Cardiac fibroblast (primary cell): ENCODE measurements at regions not wholly inside any gene's neighbourhood (a gene's known extent, or its start where the extent isn't known, plus 50 kb on each side); places are given as distances from the start of the nearest gene placed in this dataset.

ENCODE experiments used
- DNase-seq, 2 donors: peaks; one replicate each; pipeline versions ENCODE4 v3.0.0 to v3.0.0-alpha.2; 2010; ENCODE audit warnings: low read depth in 2 of 2
- H3K4me3 ChIP-seq, 2 donors: replicated peaks in 1 of 2; 1 replicate in 1 of 2; 2 replicates in 1 of 2; pipeline ENCODE4 v1.5.1; 2011; ENCODE audit warnings: low read depth in 2 of 2, low read length in 2 of 2, mild to moderate bottlenecking in 2 of 2, moderate library complexity in 1 of 2
- TF ChIP-seq, protein P1 (sequence below): IDR thresholded peaks from one replicate; pipeline ENCODE4 v1.5.1; 2011; ENCODE audit warnings: low read depth, mild to moderate bottlenecking, low read length, inconsistent platforms

DNA sequence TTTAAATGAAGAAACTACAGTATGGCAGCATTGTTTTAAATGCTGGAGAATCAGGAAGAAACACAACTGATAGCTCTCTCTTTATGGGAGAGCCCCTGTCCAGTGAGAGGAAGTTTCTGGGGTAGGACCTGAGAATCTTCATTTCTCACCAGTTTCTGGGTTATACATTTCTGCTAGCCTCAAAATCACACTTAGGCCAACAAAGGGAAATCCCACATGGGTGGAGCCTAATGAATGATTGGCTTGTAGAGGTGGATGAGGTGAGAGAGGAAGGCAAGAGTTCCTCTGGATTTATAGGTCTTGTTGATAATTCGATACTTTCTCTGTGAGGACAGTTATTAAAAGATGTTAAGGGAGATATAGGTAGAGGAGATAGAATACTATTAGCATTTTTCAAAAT, 1397.3 kb upstream of the TENM4 start:
- H3K4me3 ChIP-seq: no peak overlapping the region
- TF ChIP-seq, protein P1, sequence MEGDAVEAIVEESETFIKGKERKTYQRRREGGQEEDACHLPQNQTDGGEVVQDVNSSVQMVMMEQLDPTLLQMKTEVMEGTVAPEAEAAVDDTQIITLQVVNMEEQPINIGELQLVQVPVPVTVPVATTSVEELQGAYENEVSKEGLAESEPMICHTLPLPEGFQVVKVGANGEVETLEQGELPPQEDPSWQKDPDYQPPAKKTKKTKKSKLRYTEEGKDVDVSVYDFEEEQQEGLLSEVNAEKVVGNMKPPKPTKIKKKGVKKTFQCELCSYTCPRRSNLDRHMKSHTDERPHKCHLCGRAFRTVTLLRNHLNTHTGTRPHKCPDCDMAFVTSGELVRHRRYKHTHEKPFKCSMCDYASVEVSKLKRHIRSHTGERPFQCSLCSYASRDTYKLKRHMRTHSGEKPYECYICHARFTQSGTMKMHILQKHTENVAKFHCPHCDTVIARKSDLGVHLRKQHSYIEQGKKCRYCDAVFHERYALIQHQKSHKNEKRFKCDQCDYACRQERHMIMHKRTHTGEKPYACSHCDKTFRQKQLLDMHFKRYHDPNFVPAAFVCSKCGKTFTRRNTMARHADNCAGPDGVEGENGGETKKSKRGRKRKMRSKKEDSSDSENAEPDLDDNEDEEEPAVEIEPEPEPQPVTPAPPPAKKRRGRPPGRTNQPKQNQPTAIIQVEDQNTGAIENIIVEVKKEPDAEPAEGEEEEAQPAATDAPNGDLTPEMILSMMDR: no peak
- no peak for DNase-seq

DNA sequence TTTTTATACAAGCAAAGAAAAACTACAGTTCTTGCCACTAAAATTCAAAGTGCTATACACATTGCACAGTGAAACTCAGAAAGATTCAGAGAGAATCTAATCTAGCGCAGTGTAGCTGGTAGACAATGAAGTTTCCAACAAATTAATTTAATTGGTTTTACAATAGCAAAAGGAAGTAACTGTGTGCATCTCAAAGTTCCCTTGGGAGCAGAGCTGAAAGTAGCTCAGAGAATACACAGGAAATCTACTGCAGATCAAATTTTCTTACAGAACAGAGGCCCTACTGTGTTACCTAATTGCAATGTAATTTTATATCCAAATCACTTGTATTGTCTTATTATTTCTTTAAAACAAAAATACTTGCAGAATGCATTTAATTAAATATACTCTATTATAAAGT, 1396.2 kb upstream of the TENM4 start:
- H3K4me3 ChIP-seq: no peak overlapping the region
- TF ChIP-seq, protein P1: no peak
- DNase-seq: no peak

DNA sequence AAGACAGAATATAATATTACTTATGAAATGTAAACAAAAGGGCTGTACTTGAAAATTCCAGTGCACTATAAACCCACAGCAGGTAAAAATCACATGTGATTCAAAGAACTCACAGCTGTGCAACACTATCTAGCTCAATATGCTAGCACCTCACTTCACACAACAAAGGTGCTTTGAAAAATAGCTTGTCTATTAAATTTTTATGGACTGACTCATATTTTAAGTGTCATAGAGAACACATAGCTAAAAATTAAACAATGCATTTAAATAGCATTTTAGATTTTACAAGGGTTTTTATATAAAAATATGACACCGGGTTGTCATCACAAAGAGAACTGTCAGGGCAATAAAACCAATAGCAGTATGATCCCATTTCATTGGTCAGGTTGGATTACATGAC, 1390.5 kb upstream of the TENM4 start:
- H3K4me3 ChIP-seq: no peak overlapping the region
- DNase-seq: no peak
- TF ChIP-seq, protein P1: no peak

DNA sequence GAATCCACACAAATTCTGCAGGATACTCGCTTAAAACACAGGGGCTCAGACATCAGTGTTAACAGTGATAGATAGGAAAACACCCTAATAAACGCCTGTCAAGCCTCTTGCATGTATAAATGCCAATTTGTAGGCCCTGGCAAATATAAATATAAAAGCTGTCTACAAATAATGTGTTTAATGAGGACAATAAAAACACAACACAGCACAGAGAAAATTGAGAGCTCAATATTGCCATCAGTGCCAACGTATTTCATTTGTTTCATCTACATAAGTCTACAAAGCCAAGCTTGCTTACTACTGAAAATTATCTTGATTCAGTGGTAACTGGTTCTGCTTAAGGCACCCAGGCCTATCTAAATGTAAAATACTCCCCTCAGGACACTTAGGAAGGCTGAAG, 1387.0 kb upstream of the TENM4 start:
- TF ChIP-seq, protein P1: no peak
- no peak for DNase-seq

DNA sequence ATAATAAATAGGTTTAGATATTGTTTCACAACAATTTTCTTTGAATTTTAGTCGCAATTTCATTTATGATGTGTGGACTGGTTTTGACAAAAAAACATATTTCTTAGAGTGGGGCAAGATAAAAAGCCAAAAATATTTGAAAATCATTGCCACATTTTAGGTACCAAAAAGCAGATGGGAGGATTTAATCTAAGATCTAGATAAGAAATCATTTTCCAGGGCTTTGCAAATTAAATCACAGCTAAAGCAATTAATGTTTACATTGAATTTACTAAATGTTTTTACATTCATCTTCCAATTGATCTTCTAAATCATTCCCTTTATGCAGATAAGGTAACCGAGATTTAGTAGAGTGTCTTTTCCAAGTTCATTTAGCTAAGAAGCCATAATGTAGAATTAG, 1386.0 kb upstream of the TENM4 start:
- no peak for DNase-seq
- TF ChIP-seq, protein P1: no peak
- H3K4me3 ChIP-seq: no peak overlapping the region

More for the DNA sequence above, 1387.0 kb upstream of the TENM4 start:
- no peak overlapping the region for H3K4me3 ChIP-seq

DNA sequence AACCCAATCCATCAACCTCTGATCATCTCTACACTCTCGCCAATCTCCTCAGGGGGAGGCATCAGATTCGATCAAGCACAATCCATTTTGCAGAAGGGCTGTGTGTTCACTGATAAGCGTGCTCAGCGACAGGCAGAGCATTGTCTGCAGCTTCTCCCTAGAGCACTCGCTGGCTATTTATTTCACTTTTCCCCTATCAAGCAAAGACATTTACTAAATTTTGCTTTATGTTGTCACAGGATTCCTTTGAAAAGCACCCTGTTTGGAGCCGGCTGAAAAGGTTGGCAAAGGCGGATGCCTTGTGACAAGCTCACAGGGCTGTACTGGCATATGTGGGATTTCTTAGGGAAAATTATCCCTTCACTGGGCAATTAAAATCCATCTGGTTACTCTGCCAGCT, 1381.5 kb upstream of the TENM4 start:
- no peak overlapping the region for H3K4me3 ChIP-seq
- no peak for DNase-seq
- TF ChIP-seq, protein P1: no peak

DNA sequence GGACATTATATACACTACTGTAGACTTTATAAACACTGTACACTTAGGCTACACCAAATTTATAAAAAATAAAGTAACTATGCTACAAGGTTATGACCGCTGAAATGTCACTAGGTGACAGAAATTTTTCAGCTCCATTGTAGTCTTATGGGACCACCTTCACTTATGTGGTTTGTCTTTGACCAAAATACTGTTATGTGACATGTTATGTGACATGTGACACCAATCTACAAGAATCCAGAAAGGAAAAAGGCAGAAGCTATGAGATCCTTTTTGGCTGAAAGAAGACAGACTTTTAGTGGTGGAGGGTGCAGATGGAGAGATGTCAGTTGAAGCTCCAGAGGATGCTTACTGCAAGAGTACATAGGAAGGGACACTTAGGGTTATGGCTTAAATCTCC, 1378.4 kb upstream of the TENM4 start:
- TF ChIP-seq, protein P1: no peak

More for the DNA sequence above, 1378.4 kb upstream of the TENM4 start:
- DNase-seq: no peak
- H3K4me3 ChIP-seq: no peak overlapping the region
